IMR-90 (cell line): ENCODE measurements at regions not wholly inside any gene's neighbourhood (a gene's known extent, or its start where the extent isn't known, plus 50 kb on each side); places are given as distances from the start of the nearest gene placed in this dataset.

Experiments
- ATAC-seq: fragments of 200-7000 bp; cut with Tn5 transposase; 2 replicates; pipeline ENCODE4 v1.9.1; 2020; ENCODE audit warnings: low read depth, mild to moderate bottlenecking, moderate library complexity
- BruUV-seq: library from RNA; stranded (reverse); fragments of 400-500 nt; replicated peaks from 2 replicates; lab custom pipeline; 2021; lab: Mats Ljungman, UMichigan
- CTCF ChIA-PET: fragments of 300-600 bp; formaldehyde crosslinking; extraction: SDS; loops from one replicate; lab custom pipeline; 2021; ENCODE audit warnings: antibody characterized with exemption; lab: Yijun Ruan, JAX
- POLR2A ChIA-PET: fragments of 300-600 bp; sonication (Branson Sonifier 250); formaldehyde crosslinking; loops from one replicate; lab custom pipeline; 2022; ENCODE audit warnings: antibody characterized with exemption; ENCODE audit not compliant: unreplicated experiment; lab: Charles Lee
- DNase-seq: peaks from one replicate; pipeline ENCODE4 v3.0.0; 2013
- H2AFZ ChIP-seq: replicated peaks from 2 replicates; pipeline ENCODE3; 2013; ENCODE audit warnings: low read length, mild to moderate bottlenecking; ENCODE audit not compliant: poor library complexity
- H2AK5ac ChIP-seq: 2 replicates; pipeline ENCODE4 v1.6.1; 2013; ENCODE audit warnings: low read depth, low read length, inconsistent platforms
- H2AK9ac ChIP-seq: replicated peaks from 2 replicates; pipeline ENCODE3; 2013; ENCODE audit warnings: mild to moderate bottlenecking, low read depth, low read length, moderate library complexity; ENCODE audit not compliant: poor library complexity
- H2BK120ac ChIP-seq: 2 replicates; pipeline ENCODE4 v1.6.1; 2013; ENCODE audit warnings: low read depth, low read length, inconsistent platforms
- H2BK15ac ChIP-seq: 3 replicates; pipeline ENCODE4 v1.6.1; 2013; ENCODE audit warnings: low read depth, low read length, inconsistent platforms
- H2BK20ac ChIP-seq: 2 replicates; pipeline ENCODE4 v1.6.1; 2013; ENCODE audit warnings: low read depth, mild to moderate bottlenecking, inconsistent platforms, low read length, moderate library complexity
- H2BK5ac ChIP-seq: 2 replicates; pipeline ENCODE4 v1.6.1; 2013; ENCODE audit warnings: mild to moderate bottlenecking, low read depth, low read length, inconsistent platforms; ENCODE audit not compliant: poor library complexity, severe bottlenecking
- H3K14ac ChIP-seq: replicated peaks from 2 replicates; pipeline ENCODE4 v1.6.1; 2013; ENCODE audit warnings: low read depth, low read length, inconsistent platforms
- H3K18ac ChIP-seq: 2 replicates; pipeline ENCODE4 v1.6.1; 2013; ENCODE audit warnings: low read depth, low read length, control low read depth
- H3K23ac ChIP-seq: 2 replicates; pipeline ENCODE4 v1.6.1; 2013; ENCODE audit warnings: low read depth, low read length, inconsistent platforms
- H3K27ac ChIP-seq: 2 replicates; pipeline ENCODE4 v1.5.1; 2013; ENCODE audit warnings: mild to moderate bottlenecking, control low read depth, low read length; ENCODE audit not compliant: insufficient read depth
- H3K27me3 ChIP-seq: 2 replicates; pipeline ENCODE4 v1.6.1; 2013; ENCODE audit warnings: low read length; ENCODE audit not compliant: control insufficient read depth, insufficient read depth
- H3K36me3 ChIP-seq: 2 replicates; pipeline ENCODE4 v1.6.1; 2013; ENCODE audit warnings: low read length, mixed read lengths; ENCODE audit not compliant: control insufficient read depth, insufficient read depth
- H3K4ac ChIP-seq: 2 replicates; pipeline ENCODE4 v1.6.1; 2013; ENCODE audit warnings: low read depth, low read length, inconsistent platforms
- H3K4me1 ChIP-seq: 2 replicates; pipeline ENCODE4 v1.6.1; 2013; ENCODE audit warnings: low read length, mixed read lengths; ENCODE audit not compliant: control insufficient read depth, insufficient read depth
- H3K4me2 ChIP-seq: 2 replicates; pipeline ENCODE4 v1.6.1; 2013; ENCODE audit warnings: low read depth, mild to moderate bottlenecking, control low read depth, low read length, moderate library complexity
- H3K4me3 ChIP-seq: 2 replicates; pipeline ENCODE4 v1.5.1; 2013; ENCODE audit warnings: low read depth, mild to moderate bottlenecking, control low read depth, low read length, moderate library complexity; ENCODE audit not compliant: insufficient read depth
- H3K56ac ChIP-seq: 2 replicates; pipeline ENCODE4 v1.6.1; 2013; ENCODE audit warnings: low read length, inconsistent platforms; ENCODE audit not compliant: insufficient read depth; ENCODE audit errors: extremely low read depth
- H3K79me1 ChIP-seq, 2 experiments: 2 replicates each; pipeline ENCODE4 v1.6.1; 2013; ENCODE audit warnings: low read length in 2 of 2, inconsistent platforms in 1 of 2, low read depth in 1 of 2
- H3K9ac ChIP-seq: 2 replicates; pipeline ENCODE4 v1.6.1; 2013; ENCODE audit warnings: low read depth, low read length, control low read depth
- H3K9me1 ChIP-seq: 2 replicates; pipeline ENCODE4 v1.6.1; 2013; ENCODE audit warnings: low read length, inconsistent platforms; ENCODE audit not compliant: insufficient read depth
- H3K9me3 ChIP-seq: 2 replicates; pipeline ENCODE4 v1.6.1; 2013; ENCODE audit warnings: low read length; ENCODE audit not compliant: control insufficient read depth, insufficient read depth
- H4K20me1 ChIP-seq: 2 replicates; pipeline ENCODE4 v1.6.1; 2013; ENCODE audit warnings: low read length, inconsistent platforms; ENCODE audit not compliant: insufficient read depth
- H4K5ac ChIP-seq: 2 replicates; pipeline ENCODE4 v1.6.1; 2013; ENCODE audit warnings: mild to moderate bottlenecking, low read depth, low read length, control low read depth
- H4K8ac ChIP-seq, 2 experiments: 2 replicates each; pipeline ENCODE4 v1.6.1; 2013; ENCODE audit warnings: low read depth in 2 of 2, low read length in 2 of 2, control low read depth in 1 of 2, inconsistent platforms in 1 of 2
- H4K91ac ChIP-seq: 2 replicates; pipeline ENCODE4 v1.6.1; 2013; ENCODE audit warnings: low read depth, low read length, inconsistent platforms; ENCODE audit not compliant: insufficient read depth
- FOS ChIP-seq: fragments of 150-350 bp; IDR thresholded peaks from 2 replicates; pipeline ENCODE4 v1.6.1; 2016; ENCODE audit warnings: low read depth, low read length
- MAZ ChIP-seq: IDR thresholded peaks from 2 replicates; pipeline ENCODE4 v1.6.1; 2012; ENCODE audit warnings: low read depth, mild to moderate bottlenecking, low read length, improper control_type of control experiment, moderate library complexity, borderline replicate concordance
- MXI1 ChIP-seq: IDR thresholded peaks from 2 replicates; pipeline ENCODE4 v1.6.1; 2012; ENCODE audit warnings: low read depth, mild to moderate bottlenecking, low read length, moderate library complexity, borderline replicate concordance
- POLR2A ChIP-seq: IDR thresholded peaks from 2 replicates; pipeline ENCODE4 v1.6.1; 2012; ENCODE audit warnings: mild to moderate bottlenecking, low read depth, low read length
- RCOR1 ChIP-seq: IDR thresholded peaks from 2 replicates; pipeline ENCODE4 v1.6.1; 2012; ENCODE audit warnings: mild to moderate bottlenecking, low read length, improper control_type of control experiment; ENCODE audit not compliant: insufficient replicate concordance
- WGBS, 2 experiments: methylation state at CpG; one replicate each; pipeline versions ENCODE4 v1.1.5 to v1.1.7; 2013; ENCODE audit warnings: missing lambda C conversion rate in 2 of 2; ENCODE audit not compliant: insufficient read length in 1 of 2; ENCODE audit errors: extremely low coverage in 2 of 2; 5-methylcytosine and 5-hydroxymethylcytosine counted together
- dilution Hi-C: fragments of 300-500 bp; cut with HindIII; formaldehyde crosslinking; loops from one replicate; pipeline ENCODE4 v1.14.3; 2018; ENCODE audit warnings: low sequenced_read_pairs; ENCODE audit not compliant: unreplicated experiment
- in situ Hi-C: fragments of 300-500 bp; cut with MboI; formaldehyde crosslinking; loops from 3 replicates; pipeline ENCODE4 v1.14.3; 2019; ENCODE audit warnings: low sequenced_read_pairs, inconsistent platforms, mixed read lengths
- intact Hi-C: fragments of 100-400 bp; cut with micrococcal nuclease; formaldehyde crosslinking; loops from 2 replicates; pipeline ENCODE4 v1.10.0; 2022
- TF ChIP-seq, protein P1 (sequence below): fragments of 150-350 bp; IDR thresholded peaks from 2 replicates; pipeline ENCODE4 v1.6.1; 2016; ENCODE audit warnings: low read depth, mild to moderate bottlenecking, low read length, moderate library complexity, borderline replicate concordance

- no peak overlapping the region for H4K5ac ChIP-seq
- in situ Hi-C loops, result loop anchor here (25.0 kb wide), 1 partner anchor 831 kb away; no protein-coding TSS in a partner anchor
- CTCF ChIA-PET, result no interaction called here
- H2BK120ac ChIP-seq, result no peak overlapping the region
- H3K27ac ChIP-seq, result no peak overlapping the region
- H3K23ac ChIP-seq, result no peak overlapping the region
- no peak overlapping the region for H2BK20ac ChIP-seq
- no peaks in the 10 kb centered on the region for H3K36me3 ChIP-seq
- no peak overlapping the region for H2AFZ ChIP-seq
- WGBS, 2 experiments, result 40% methylated on average over 1 of the region's 5 CpGs; no CpG with 5 or more reads in 1 of the 2 experiments
- intact Hi-C loops, result no loop called here
- H4K20me1 ChIP-seq, result no peaks in the 10 kb centered on the region
- H2BK5ac ChIP-seq, result no peak overlapping the region
- H3K18ac ChIP-seq, result no peak overlapping the region
- no peaks in the 10 kb centered on the region for H3K9me3 ChIP-seq
- H4K8ac ChIP-seq, result no peak overlapping the region
- H2AK9ac ChIP-seq, result no peak overlapping the region
- no peak overlapping the region for H3K56ac ChIP-seq
- H4K91ac ChIP-seq, result no peak overlapping the region
- H3K14ac ChIP-seq, result no peak overlapping the region
- H3K79me1 ChIP-seq, result no peaks in the 10 kb centered on the region
- H3K4me2 ChIP-seq, result no peak overlapping the region
- H3K27me3 ChIP-seq, result no peaks in the 10 kb centered on the region
- H3K9me1 ChIP-seq, result no peaks in the 10 kb centered on the region
- no peak overlapping the region for H2AK5ac ChIP-seq
- TF ChIP-seq MXI1 (no peak), MAZ (no peak), RCOR1 (no peak), POLR2A (no peak), FOS (no peak)
- TF ChIP-seq, protein P1, sequence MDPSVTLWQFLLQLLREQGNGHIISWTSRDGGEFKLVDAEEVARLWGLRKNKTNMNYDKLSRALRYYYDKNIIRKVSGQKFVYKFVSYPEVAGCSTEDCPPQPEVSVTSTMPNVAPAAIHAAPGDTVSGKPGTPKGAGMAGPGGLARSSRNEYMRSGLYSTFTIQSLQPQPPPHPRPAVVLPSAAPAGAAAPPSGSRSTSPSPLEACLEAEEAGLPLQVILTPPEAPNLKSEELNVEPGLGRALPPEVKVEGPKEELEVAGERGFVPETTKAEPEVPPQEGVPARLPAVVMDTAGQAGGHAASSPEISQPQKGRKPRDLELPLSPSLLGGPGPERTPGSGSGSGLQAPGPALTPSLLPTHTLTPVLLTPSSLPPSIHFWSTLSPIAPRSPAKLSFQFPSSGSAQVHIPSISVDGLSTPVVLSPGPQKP, result no peak
- no TSS peak for BruUV-seq
- no peak overlapping the region for H3K4ac ChIP-seq
- no peak for DNase-seq
- POLR2A ChIA-PET, result no interaction called here
- H3K4me1 ChIP-seq, result no peaks in the 10 kb centered on the region
- dilution Hi-C loops, result no loop called here
- ATAC-seq, result no peak
- H3K9ac ChIP-seq, result no peak overlapping the region
- no peak overlapping the region for H3K4me3 ChIP-seq
- no peak overlapping the region for H2BK15ac ChIP-seq
Measured at GRCh38 chr2:84031312-84032050, 427.6 kb downstream of the SUCLG1 start.
